GM18951 (cell line): ENCODE measurements at regions not wholly inside any gene's neighbourhood (a gene's known extent, or its start where the extent isn't known, plus 50 kb on each side); places are given as distances from the start of the nearest gene placed in this dataset.

Experiments
- POLR2A ChIP-seq: IDR thresholded peaks from 4 replicates; pipeline ENCODE4 v1.6.1; 2011; ENCODE audit warnings: mild to moderate bottlenecking; ENCODE audit not compliant: insufficient read length, insufficient read depth; ENCODE audit errors: extremely low read depth
- in situ Hi-C: fragments of 300-500 bp; cut with MboI; formaldehyde crosslinking; loops from one replicate; pipeline ENCODE4 v1.12.0; 2022; ENCODE audit warnings: low sequenced_read_pairs, mixed read lengths, inconsistent platforms; ENCODE audit not compliant: unreplicated experiment

DNA sequence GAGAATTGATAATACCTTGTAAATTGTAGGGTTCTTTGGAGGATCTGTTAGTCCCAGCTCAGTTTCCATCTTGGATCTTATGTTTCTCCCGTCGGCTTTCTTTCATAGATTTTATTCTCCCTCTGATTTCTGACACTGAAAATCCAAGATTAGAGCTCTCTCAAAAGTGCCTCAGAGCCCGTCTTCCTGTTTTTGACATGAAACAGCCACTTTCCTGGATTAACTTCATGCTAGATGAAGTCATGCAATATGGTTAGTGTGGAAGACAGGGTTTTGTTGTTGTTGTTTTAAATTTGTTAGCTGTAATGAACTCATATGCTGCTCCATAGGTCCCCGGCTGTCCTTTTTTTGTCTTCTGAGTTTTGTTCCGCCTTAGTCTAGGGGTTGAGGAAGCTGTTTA, 51.6 kb upstream of the ZFR start:
- no peak for TF ChIP-seq POLR2A
- in situ Hi-C loops: no loop called here

DNA sequence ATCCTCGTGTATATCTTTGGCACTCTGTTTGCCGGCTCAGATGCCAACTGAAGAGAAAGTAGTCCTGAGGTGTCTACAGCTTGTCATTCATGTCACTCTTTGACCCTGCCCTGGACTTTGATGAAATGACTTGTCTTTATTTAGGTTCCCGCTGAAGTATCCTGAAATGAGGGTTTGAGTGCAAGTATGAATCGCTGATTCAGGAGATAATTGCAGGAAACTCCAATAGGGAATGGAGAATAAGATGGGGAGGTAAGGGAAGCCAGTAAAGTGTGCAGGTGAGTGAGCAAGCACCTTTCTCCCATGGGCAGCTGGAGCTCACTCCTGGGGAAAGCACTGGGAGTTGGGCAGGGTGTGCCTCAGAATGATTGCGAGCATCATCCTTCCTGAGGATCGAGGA, 50.3 kb upstream of the ZFR start:
- in situ Hi-C loops: no loop called here
- TF ChIP-seq POLR2A: no peak
